Omental fat pad (tissue), 1 donor: ENCODE measurements at regions not wholly inside any gene's neighbourhood (a gene's known extent, or its start where the extent isn't known, plus 50 kb on each side); places are given as distances from the start of the nearest gene placed in this dataset.
"Not testable (repeated sequence)": the region's sequence is repeated elsewhere in the genome, so short reads cannot be mapped to it uniquely, and the experiment has no call there.

Experiments
- ATAC-seq: fragments of 150-250 bp; one replicate; pipeline ENCODE4 v1.9.1; 2016; ENCODE audit warnings: mild to moderate bottlenecking, moderate library complexity; ENCODE audit not compliant: low FRiP score
- DNase-seq: peaks from one replicate; pipeline ENCODE4 v3.0.0-alpha.2; 2019; ENCODE audit warnings: low spot score

GRCh38 chr9:40097992-40098391 lies 742.5 kb downstream of the SPATA31A1 start:
- DNase-seq, ATAC-seq: not testable (repeated sequence)

GRCh38 chr9:40106003-40106782 lies 750.7 kb downstream of the SPATA31A1 start:
- DNase-seq, result peak; percentile 22
- not testable (repeated sequence) for ATAC-seq

DNA sequence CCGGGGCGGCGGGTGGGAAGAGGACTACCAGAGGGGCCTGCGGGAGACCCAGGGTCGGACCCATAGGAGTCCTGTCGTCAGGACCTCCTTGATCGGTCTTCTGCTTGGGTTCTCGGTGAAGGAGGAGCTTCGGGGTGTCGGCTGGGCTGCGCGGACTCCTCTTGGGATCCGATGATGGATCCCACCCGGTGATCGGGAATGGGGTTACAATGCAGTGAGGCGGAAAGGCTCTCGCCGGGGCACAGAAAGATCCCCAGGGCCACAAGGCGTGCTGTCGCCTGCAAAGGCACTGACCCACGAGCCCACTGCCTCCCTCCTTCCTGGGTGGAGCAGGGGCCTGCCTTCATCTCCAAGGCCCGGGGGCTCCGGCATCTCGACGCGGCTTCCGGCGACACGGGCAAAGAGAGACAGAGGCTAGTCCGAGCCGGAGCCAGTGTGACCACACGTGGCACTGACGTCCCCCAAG lies 751.3 kb downstream of the SPATA31A1 start:
- not testable (repeated sequence) for ATAC-seq, DNase-seq

DNA sequence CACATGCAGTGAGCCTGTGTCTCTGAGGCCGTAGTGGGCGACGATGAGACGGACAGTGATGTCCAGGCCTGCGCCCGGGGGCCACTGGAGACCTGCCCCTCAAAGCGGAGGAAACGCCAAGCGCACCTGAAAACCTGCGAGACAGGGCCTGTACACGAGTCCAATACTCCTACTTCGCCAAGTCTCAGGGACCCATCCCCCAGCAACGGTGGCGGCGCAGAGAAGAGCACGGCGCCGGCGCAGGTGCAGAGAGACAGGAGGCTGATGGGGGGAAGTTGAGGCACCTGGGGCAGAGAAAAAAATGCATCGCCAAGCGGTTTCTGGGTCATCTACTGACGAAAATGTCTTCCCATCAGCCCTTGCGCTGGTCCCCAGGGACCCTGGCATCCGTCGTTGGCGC lies 751.8 kb downstream of the SPATA31A1 start:
- DNase-seq, ATAC-seq: not testable (repeated sequence)

GRCh38 chr9:40108465-40108864 lies 753.0 kb downstream of the SPATA31A1 start:
- not testable (repeated sequence) for DNase-seq, ATAC-seq

GRCh38 chr9:40110751-40111150 lies 755.3 kb downstream of the SPATA31A1 start:
- not testable (repeated sequence) for ATAC-seq, DNase-seq

DNA sequence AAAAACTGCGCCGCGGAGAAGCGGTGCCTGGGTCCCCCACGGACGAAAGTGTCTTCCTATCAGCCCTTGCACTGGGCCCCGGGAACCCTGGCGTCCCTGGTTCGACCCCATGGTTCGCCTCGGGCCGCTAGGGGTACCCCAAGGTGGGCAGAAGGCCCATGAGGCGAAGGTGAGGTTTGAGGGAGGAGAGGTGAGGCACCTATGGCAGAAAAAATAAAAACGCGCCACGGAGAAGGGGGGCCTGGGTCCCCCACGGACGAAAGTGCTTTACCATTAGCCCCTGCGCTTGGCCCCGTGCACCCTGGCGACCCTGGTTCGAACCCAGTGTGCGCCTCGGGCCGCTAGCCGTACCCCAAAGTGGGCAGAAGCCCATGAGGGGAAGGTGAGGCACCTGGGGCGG lies 756.1 kb downstream of the SPATA31A1 start:
- DNase-seq, ATAC-seq: not testable (repeated sequence)

GRCh38 chr9:40130598-40130997 lies 775.1 kb downstream of the SPATA31A1 start:
- not testable (repeated sequence) for ATAC-seq, DNase-seq

DNA sequence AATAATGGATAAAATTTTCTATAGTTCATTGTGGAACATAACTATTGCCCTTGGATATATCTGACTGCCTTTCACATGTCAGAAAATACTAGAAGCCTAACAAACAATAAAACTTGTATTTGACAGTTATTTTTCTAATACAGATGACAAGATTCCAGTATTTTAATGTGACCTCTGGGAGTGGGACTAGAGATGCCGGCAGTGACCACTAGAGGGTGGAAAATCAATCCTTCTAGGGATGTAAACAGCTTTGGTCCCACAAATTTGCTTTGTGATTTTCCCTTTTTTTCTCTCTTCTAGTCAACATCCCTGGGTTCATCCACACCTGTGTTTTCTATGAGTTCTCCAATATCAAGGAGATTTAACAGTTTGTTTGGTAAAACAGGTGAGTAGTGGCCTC lies 813.7 kb downstream of the SPATA31A1 start:
- ATAC-seq, result not testable (repeated sequence)

GRCh38 chr9:40173316-40173715 lies 817.8 kb downstream of the SPATA31A1 start:
- not testable (repeated sequence) for DNase-seq, ATAC-seq

More for the DNA sequence above, 813.7 kb downstream of the SPATA31A1 start:
- DNase-seq, result not testable (repeated sequence)

DNA sequence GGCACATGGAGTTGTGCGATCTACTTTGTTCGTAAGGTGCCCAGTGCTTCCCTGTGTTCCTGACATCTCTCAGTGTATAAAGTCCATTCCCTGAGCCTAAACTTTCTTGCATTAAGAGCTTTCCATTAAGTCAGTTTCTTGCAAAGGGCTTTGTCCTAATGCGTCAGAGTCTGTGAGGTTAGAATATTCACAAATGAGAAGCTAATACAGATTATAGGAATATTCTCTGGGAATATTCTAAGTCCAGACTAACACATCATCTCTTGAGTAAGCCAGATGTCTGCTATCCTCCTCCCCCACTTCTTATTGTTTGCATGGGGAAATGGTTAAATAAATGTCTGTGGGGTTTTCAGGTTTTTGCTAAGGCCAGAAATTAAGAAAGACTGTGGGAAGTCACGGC lies 818.6 kb downstream of the SPATA31A1 start:
- ATAC-seq, DNase-seq: not testable (repeated sequence)

- DNase-seq, result not testable (repeated sequence)
- peak; percentile 37 for ATAC-seq
Measured at GRCh38 chr9:40177403-40177802, 821.9 kb downstream of the SPATA31A1 start.

GRCh38 chr9:40191403-40191802 lies 835.9 kb downstream of the SPATA31A1 start:
- DNase-seq, ATAC-seq: not testable (repeated sequence)

GRCh38 chr9:40192162-40192561 lies 836.7 kb downstream of the SPATA31A1 start:
- ATAC-seq, DNase-seq: not testable (repeated sequence)

GRCh38 chr9:40196165-40196714 lies 840.8 kb downstream of the SPATA31A1 start:
- ATAC-seq, DNase-seq: not testable (repeated sequence)

DNA sequence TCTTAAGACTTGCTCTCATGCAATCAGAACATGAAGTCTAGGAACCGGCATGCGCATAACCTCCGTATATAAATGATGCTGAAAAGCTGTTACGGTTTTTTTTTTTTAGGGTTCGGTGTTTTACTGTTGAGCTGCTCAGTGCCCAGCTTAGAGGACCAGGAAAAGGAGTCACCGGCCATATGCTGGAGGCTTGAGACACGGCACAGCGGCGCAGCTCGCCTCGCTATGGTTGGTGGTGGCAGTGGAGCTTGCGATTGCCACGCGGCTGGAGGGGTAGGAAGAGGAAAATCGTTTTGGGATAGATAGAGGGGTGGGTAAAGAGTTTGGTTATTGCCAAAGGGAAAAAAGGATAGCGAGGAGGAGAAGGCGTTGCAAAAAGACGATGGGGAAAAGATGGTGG lies 841.3 kb downstream of the SPATA31A1 start:
- ATAC-seq, DNase-seq: not testable (repeated sequence)

- not testable (repeated sequence) for ATAC-seq, DNase-seq
Measured at GRCh38 chr9:40221596-40222233, 866.2 kb downstream of the SPATA31A1 start.

DNA sequence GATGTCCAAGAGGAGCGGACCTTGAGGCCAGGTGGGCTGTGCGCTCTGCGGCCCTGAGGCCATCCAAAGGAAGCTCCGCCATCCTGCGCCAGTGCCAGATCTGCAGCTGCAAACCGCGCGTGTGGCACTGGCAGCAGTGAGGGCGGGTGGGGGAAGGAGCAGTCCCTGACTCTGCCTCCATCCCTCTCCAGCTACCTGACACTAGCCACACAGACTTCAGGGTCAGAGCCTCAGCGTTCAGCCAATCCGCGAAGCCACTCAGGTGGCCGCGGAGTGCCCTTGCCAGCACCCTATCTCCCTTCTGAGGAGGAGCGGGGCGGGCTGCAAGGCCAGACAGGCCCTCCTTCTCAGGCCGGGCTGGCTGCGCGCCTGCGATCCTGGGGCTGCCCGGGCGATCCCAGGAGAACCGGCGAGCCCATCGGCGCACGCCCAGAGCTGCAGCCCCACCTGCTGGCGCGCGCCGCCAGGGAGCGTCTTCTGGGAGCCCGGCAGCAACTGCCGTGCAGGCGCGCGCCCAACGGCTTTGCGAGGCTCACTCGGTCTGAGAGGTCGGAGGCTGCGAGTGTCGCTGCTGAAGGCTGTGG lies 867.2 kb downstream of the SPATA31A1 start:
- DNase-seq, ATAC-seq: not testable (repeated sequence)

DNA sequence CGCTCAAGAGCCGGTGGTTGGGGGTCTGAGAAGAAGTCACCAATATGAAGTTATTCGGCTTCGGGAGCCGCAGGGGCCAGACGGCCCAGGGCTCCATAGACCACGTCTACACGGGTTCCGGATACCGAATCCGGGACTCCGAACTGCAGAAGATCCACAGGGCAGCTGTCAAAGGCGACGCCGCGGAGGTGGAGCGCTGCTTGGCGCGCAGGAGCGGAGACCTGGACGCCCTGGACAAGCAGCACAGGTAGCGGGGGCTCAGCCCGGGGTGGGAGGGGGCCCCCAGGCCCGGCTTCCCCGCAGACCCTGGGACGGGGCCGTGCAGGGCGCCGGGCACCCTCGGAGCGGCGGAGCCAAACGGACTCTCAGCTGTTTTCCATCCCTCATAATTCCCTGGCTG lies 867.9 kb downstream of the SPATA31A1 start:
- DNase-seq, result peak; percentile 18
- not testable (repeated sequence) for ATAC-seq
